MM.1S (cell line): ENCODE measurements at regions not wholly inside any gene's neighbourhood (a gene's known extent, or its start where the extent isn't known, plus 50 kb on each side); places are given as distances from the start of the nearest gene placed in this dataset.

Experiments used
- DNase-seq: peaks from one replicate; pipeline ENCODE4 v3.0.0-alpha.2; 2015
- H2AFZ ChIP-seq: fragments of 300-600 bp; sonication (generic); 2 replicates; pipeline ENCODE4 v1.6.0; 2016; ENCODE audit warnings: antibody characterized with exemption, low read length
- H3F3A ChIP-seq: fragments of 300-600 bp; sonication (generic); 2 replicates; pipeline ENCODE4 v1.6.1; 2016; ENCODE audit warnings: mild to moderate bottlenecking, antibody characterized with exemption, low read length, moderate library complexity, mixed read lengths; ENCODE audit not compliant: insufficient read depth
- H3K27ac ChIP-seq: fragments of 300-600 bp; sonication (generic); 2 replicates; pipeline ENCODE4 v1.5.1; 2016; ENCODE audit warnings: mild to moderate bottlenecking, low read length
- H3K27me3 ChIP-seq: fragments of 300-600 bp; sonication (generic); replicated peaks from 2 replicates; pipeline ENCODE4 v1.6.0; 2016; ENCODE audit warnings: low read length; ENCODE audit not compliant: insufficient read depth
- H3K36me3 ChIP-seq: fragments of 300-600 bp; sonication (generic); replicated peaks from 2 replicates; pipeline ENCODE4 v1.6.1; 2016; ENCODE audit warnings: mild to moderate bottlenecking, low read length, mixed read lengths; ENCODE audit not compliant: insufficient read depth
- H3K4me1 ChIP-seq: fragments of 300-600 bp; sonication (generic); 2 replicates; pipeline ENCODE4 v1.6.1; 2016; ENCODE audit warnings: low read length, mixed read lengths
- H3K4me2 ChIP-seq: fragments of 300-600 bp; sonication (generic); 2 replicates; pipeline ENCODE4 v1.6.0; 2016; ENCODE audit warnings: low read depth, low read length
- H3K4me3 ChIP-seq: fragments of 300-600 bp; sonication (generic); 2 replicates; pipeline ENCODE4 v1.5.1; 2016; ENCODE audit warnings: low read length, mixed read lengths
- H3K79me2 ChIP-seq: fragments of 300-600 bp; sonication (generic); 2 replicates; pipeline ENCODE4 v1.6.1; 2016; ENCODE audit warnings: mixed run types, low read length, mixed read lengths
- H3K9ac ChIP-seq: fragments of 300-600 bp; sonication (generic); 2 replicates; pipeline ENCODE4 v1.6.1; 2016; ENCODE audit warnings: low read length, mixed read lengths
- H3K9me2 ChIP-seq: fragments of 300-600 bp; sonication (generic); replicated peaks from 2 replicates; pipeline ENCODE4 v1.6.1; 2016; ENCODE audit warnings: mild to moderate bottlenecking, low read length, mixed read lengths; ENCODE audit not compliant: insufficient read depth
- H3K9me3 ChIP-seq: fragments of 300-600 bp; sonication (generic); replicated peaks from 2 replicates; pipeline ENCODE4 v1.6.1; 2016; ENCODE audit warnings: mild to moderate bottlenecking, low read length, mixed read lengths; ENCODE audit not compliant: insufficient read depth
- H4K20me1 ChIP-seq: fragments of 300-600 bp; sonication (generic); 2 replicates; pipeline ENCODE4 v1.6.1; 2016; ENCODE audit warnings: mild to moderate bottlenecking, low read length, moderate library complexity, mixed read lengths; ENCODE audit not compliant: insufficient read depth
- CTCF ChIP-seq: fragments of 300-600 bp; sonication (generic); IDR thresholded peaks from 2 replicates; pipeline ENCODE4 v1.5.1; 2016; ENCODE audit warnings: antibody characterized with exemption, low read length, mixed read lengths
- EZH2 ChIP-seq: fragments of 300-600 bp; sonication (generic); optimal IDR thresholded peaks from 2 replicates; pipeline ENCODE3; 2017; ENCODE audit warnings: low read depth, mild to moderate bottlenecking, antibody characterized with exemption, low read length, mixed read lengths
- EZH2phosphoT487 ChIP-seq: fragments of 300-600 bp; sonication (generic); IDR thresholded peaks from 2 replicates; pipeline ENCODE4 v1.6.1; 2018; ENCODE audit warnings: antibody characterized with exemption, low read length

- Histone ChIP-seq H2AFZ (no peak overlapping the region), H3K4me3 (no peak overlapping the region), H3K9ac (no peak overlapping the region), H3F3A (no peaks in the 10 kb centered on the region), H3K36me3 (no peaks in the 10 kb centered on the region), H3K79me2 (no peaks in the 10 kb centered on the region), H3K4me2 (no peak overlapping the region), H3K4me1 (no peaks in the 10 kb centered on the region), H3K27ac (no peak overlapping the region), H3K9me2 (no peaks in the 10 kb centered on the region), H3K9me3 (no peaks in the 10 kb centered on the region), H3K27me3 (no peaks in the 10 kb centered on the region), H4K20me1 (no peaks in the 10 kb centered on the region)
- TF ChIP-seq EZH2phosphoT487, result no peak
- no peak for TF ChIP-seq CTCF
- TF ChIP-seq EZH2, result no peak
- DNase-seq, result no peak
These were observed 105.0 kb upstream of the ZNF716 start for GRCh38 chr7:57344957-57345356.

- Histone ChIP-seq H3K36me3 (no peaks in the 10 kb centered on the region), H3K9ac (no peak overlapping the region), H3F3A (no peaks in the 10 kb centered on the region), H3K4me3 (no peak overlapping the region), H3K27me3 (no peaks in the 10 kb centered on the region), H4K20me1 (no peaks in the 10 kb centered on the region), H2AFZ (no peak overlapping the region), H3K79me2 (no peaks in the 10 kb centered on the region), H3K9me2 (no peaks in the 10 kb centered on the region), H3K27ac (no peak overlapping the region), H3K4me1 (no peaks in the 10 kb centered on the region), H3K4me2 (no peak overlapping the region), H3K9me3 (no peaks in the 10 kb centered on the region)
- DNase-seq, result no peak
- TF ChIP-seq EZH2phosphoT487 (no peak), CTCF (no peak), EZH2 (no peak)
These were observed 101.2 kb upstream of the ZNF716 start for GRCh38 chr7:57348646-57349269.

GRCh38 chr7:57354195-57354594 is 95.8 kb upstream of the ZNF716 start:
- H3K9ac ChIP-seq, result no peak overlapping the region
- H4K20me1 ChIP-seq, result no peaks in the 10 kb centered on the region
- H3K9me3 ChIP-seq, result no peaks in the 10 kb centered on the region
- H3K27me3 ChIP-seq, result no peaks in the 10 kb centered on the region
- H3K9me2 ChIP-seq, result no peaks in the 10 kb centered on the region
- DNase-seq, result no peak
- H3F3A ChIP-seq, result no peaks in the 10 kb centered on the region
- H3K36me3 ChIP-seq, result no peaks in the 10 kb centered on the region
- no peak overlapping the region for H2AFZ ChIP-seq
- H3K4me1 ChIP-seq, result no peaks in the 10 kb centered on the region
- no peak overlapping the region for H3K4me3 ChIP-seq
- no peak overlapping the region for H3K27ac ChIP-seq
- TF ChIP-seq EZH2, result no peak
- TF ChIP-seq CTCF, result no peak
- no peak for TF ChIP-seq EZH2phosphoT487
- H3K4me2 ChIP-seq, result no peak overlapping the region
- H3K79me2 ChIP-seq, result no peaks in the 10 kb centered on the region
